ENCODE measurements at regions not wholly inside any gene's neighbourhood (a gene's known extent, or its start where the extent isn't known, plus 50 kb on each side); places are given as distances from the start of the nearest gene placed in this dataset.
"Not testable (repeated sequence)": the region's sequence is repeated elsewhere in the genome, so short reads cannot be mapped to it uniquely, and the experiment has no call there.

- no peaks in the 10 kb centered on the region for H3K9me3 Mint-ChIP-seq
- H3K36me3 Mint-ChIP-seq (ENCODE audit: low read depth) = no peaks in the 10 kb centered on the region
- H3K27me3 Mint-ChIP-seq = peaks cover 2% of the 10 kb centered on the region
- H3K4me3 Mint-ChIP-seq = no peak overlapping the region
- peaks cover 17% of the 10 kb centered on the region for H3K4me1 Mint-ChIP-seq (ENCODE audit: low read depth)
- H3K27ac Mint-ChIP-seq = peak overlapping the region; percentile 24
- intact Hi-C loops (cut with micrococcal nuclease) = no loop called here
Measured at GRCh38 chr17:70378076-70378475, 208.7 kb downstream of the KCNJ2 start.

GRCh38 chr17:70379945-70380344 lies 210.6 kb downstream of the KCNJ2 start:
- intact Hi-C loops (cut with micrococcal nuclease) = no loop called here
- H3K4me1 Mint-ChIP-seq (ENCODE audit: low read depth) = peaks cover 17% of the 10 kb centered on the region
- H3K27me3 Mint-ChIP-seq = peaks cover 2% of the 10 kb centered on the region
- no peaks in the 10 kb centered on the region for H3K9me3 Mint-ChIP-seq
- no peaks in the 10 kb centered on the region for H3K36me3 Mint-ChIP-seq (ENCODE audit: low read depth)
- H3K4me3 Mint-ChIP-seq = no peak overlapping the region
- no peak overlapping the region for H3K27ac Mint-ChIP-seq

GRCh38 chr17:70381916-70382315 lies 212.6 kb downstream of the KCNJ2 start:
- H3K4me1 Mint-ChIP-seq (ENCODE audit: low read depth); H3K4me3 Mint-ChIP-seq; H3K36me3 Mint-ChIP-seq (ENCODE audit: low read depth); H3K27ac Mint-ChIP-seq; H3K9me3 Mint-ChIP-seq; intact Hi-C loops (cut with micrococcal nuclease); H3K27me3 Mint-ChIP-seq: not testable (repeated sequence)

GRCh38 chr17:70388326-70388725 lies 219.0 kb downstream of the KCNJ2 start:
- intact Hi-C loops (cut with micrococcal nuclease) = no loop called here
- Mint-ChIP-seq H3K9me3 (no peaks in the 10 kb centered on the region), H3K27ac (no peak overlapping the region), H3K36me3 (ENCODE audit: low read depth) (no peaks in the 10 kb centered on the region), H3K4me1 (ENCODE audit: low read depth) (no peaks in the 10 kb centered on the region), H3K4me3 (no peak overlapping the region), H3K27me3 (no peaks in the 10 kb centered on the region)

DNA sequence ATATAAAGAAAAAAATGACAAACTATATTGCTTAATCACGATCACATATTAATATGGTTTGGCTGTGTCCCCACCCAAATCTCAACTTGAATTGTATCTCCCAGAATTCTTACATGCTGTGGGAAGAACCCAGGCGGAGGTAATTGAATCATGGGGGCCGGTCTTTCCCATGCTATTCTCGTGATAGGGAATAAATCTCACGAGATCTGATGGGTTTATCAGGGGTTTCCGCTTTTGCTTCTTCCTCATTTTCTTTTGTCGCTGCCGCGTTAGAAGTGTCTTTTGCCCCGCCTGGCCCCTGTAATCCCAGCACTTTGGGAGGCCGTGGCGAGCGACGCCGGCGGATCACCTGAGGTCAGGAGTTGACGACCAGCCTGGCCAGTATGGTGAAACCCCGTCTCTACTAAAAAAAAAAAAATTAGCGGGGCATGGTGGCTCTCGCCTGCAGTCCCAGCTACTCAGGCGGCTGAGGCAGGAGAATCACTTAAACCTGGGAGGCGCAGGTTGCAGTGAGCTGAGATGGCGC lies 220.0 kb downstream of the KCNJ2 start:
- H3K4me3 Mint-ChIP-seq; H3K4me1 Mint-ChIP-seq (ENCODE audit: low read depth); H3K9me3 Mint-ChIP-seq; H3K36me3 Mint-ChIP-seq (ENCODE audit: low read depth); intact Hi-C loops (cut with micrococcal nuclease); H3K27me3 Mint-ChIP-seq; H3K27ac Mint-ChIP-seq: not testable (repeated sequence)

- no peaks in the 10 kb centered on the region for H3K4me1 Mint-ChIP-seq (ENCODE audit: low read depth)
- no peak overlapping the region for H3K4me3 Mint-ChIP-seq
- no peaks in the 10 kb centered on the region for H3K27me3 Mint-ChIP-seq
- H3K9me3 Mint-ChIP-seq = no peaks in the 10 kb centered on the region
- H3K27ac Mint-ChIP-seq = no peak overlapping the region
- no peaks in the 10 kb centered on the region for H3K36me3 Mint-ChIP-seq (ENCODE audit: low read depth)
- intact Hi-C loops (cut with micrococcal nuclease) = no loop called here
Measured at GRCh38 chr17:70390049-70390448, 220.7 kb downstream of the KCNJ2 start.

DNA sequence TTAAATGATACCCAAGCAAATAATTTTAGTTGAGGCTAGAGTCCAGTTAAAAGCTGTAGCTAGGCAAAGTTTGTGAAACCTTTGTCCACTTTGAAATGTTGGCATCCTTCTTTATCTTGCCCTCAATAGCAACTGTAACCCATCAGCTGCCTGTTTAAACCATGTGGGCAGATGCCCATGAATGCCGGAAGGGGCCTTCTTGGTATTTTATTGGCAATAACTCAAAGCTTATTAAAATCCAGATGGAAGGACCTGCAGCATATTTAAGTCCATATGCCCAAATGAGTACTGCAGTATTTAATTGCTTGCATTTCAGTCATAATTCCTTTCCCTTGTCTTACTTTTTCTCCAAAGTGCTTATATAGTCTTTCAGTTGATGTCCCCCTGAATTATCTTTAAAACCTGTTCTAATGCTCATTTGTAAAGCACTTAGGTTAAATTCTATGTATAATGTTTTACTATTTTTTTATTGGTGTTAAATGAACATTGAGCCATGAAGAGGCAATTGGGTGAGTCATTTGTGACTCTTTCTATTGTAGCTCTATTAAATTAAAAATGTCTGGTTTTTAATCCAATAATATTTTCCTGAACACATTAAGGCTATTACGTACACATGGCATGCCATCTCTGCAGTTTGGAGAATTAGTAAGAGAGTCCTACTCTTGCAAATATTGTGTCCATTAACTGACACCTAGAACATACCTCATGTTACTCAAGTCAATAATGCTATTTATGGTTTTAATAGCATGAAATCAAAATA lies 225.3 kb downstream of the KCNJ2 start:
- H3K27ac Mint-ChIP-seq = no peak overlapping the region
- H3K4me1 Mint-ChIP-seq (ENCODE audit: low read depth) = no peaks in the 10 kb centered on the region
- H3K9me3 Mint-ChIP-seq = peaks cover 8% of the 10 kb centered on the region
- H3K4me3 Mint-ChIP-seq = no peak overlapping the region
- H3K27me3 Mint-ChIP-seq = no peaks in the 10 kb centered on the region
- intact Hi-C loops (cut with micrococcal nuclease) = no loop called here
- no peaks in the 10 kb centered on the region for H3K36me3 Mint-ChIP-seq (ENCODE audit: low read depth)

DNA sequence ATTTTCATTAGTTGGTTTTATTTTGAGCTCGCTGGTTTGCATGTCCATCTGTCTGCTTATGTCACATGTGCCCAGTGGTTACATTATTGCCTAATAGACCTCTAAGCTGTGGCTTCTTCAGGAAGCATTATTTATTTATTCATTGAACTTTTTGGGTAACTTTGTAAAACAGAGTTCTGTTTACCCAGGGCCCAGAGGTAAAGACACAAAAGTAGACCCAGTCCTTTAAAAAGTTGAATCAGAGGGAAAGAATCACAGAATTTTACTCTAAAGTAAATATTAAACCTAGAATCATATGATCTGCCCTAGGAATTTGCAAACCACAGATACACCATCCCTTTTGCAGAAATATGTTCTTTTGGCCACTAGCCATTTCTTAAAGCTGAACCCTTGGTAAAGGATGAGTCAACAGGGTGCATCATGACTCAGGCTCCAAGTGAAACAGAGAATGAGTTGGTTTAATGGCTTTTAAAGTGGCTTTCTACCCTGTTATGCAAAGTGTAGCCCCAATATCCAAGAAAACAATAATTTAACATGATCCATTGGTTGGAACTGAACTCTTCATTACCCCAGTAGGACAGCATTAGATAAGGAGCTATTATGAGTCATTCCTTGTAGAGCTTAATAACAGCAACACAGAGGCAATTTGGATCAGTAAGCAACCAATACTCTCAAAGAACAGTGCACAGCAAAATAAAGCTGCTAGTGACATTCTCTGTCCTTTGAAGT lies 236.3 kb downstream of the KCNJ2 start:
- Mint-ChIP-seq H3K27me3 (no peaks in the 10 kb centered on the region), H3K4me3 (no peak overlapping the region), H3K9me3 (no peaks in the 10 kb centered on the region), H3K36me3 (ENCODE audit: low read depth) (no peaks in the 10 kb centered on the region), H3K4me1 (ENCODE audit: low read depth) (peaks cover 33% of the 10 kb centered on the region), H3K27ac (no peak overlapping the region)
- intact Hi-C loops (cut with micrococcal nuclease) = no loop called here

DNA sequence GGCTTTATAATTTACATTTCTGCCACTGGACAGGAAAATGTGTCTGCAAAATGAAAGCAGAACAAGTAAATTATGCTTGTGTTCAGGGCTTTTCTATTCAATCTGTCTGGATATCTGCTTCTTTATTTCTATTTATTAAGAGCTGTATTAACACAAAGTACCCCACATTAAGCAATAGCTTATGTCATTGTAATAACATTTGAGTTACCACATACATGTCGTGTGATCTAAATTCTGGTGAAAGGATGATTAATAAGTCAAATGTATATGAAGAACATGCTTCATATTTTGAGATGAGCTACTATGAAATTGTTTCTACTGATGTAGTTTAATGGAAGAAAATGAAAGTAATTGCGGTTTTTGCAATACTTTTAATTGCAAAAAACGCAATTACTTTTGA lies 238.2 kb downstream of the KCNJ2 start:
- no peaks in the 10 kb centered on the region for H3K36me3 Mint-ChIP-seq (ENCODE audit: low read depth)
- H3K27ac Mint-ChIP-seq = no peak overlapping the region
- peaks cover 33% of the 10 kb centered on the region for H3K4me1 Mint-ChIP-seq (ENCODE audit: low read depth)
- no peak overlapping the region for H3K4me3 Mint-ChIP-seq
- intact Hi-C loops (cut with micrococcal nuclease) = no loop called here
- no peaks in the 10 kb centered on the region for H3K27me3 Mint-ChIP-seq
- H3K9me3 Mint-ChIP-seq = no peaks in the 10 kb centered on the region

DNA sequence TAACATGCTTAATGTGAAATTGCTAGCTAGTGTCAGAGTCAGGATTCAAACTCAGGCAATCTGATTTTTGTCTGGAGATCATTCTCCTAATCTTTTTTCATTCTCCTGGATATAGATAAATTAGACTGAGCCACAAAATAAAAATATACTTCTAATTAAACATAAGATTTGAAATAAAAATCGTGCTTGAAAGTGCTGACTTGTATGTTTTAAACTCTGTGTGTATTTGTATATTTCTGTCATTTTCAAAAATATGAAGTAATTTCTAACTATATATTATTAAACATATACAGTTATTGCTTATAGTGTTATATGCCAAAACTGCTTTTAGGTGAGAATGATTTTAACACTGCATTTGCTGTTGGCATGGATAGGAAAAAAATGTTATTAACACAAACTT lies 239.4 kb downstream of the KCNJ2 start:
- no peaks in the 10 kb centered on the region for H3K36me3 Mint-ChIP-seq (ENCODE audit: low read depth)
- peaks cover 33% of the 10 kb centered on the region for H3K4me1 Mint-ChIP-seq (ENCODE audit: low read depth)
- H3K27me3 Mint-ChIP-seq = no peaks in the 10 kb centered on the region
- no peak overlapping the region for H3K27ac Mint-ChIP-seq
- intact Hi-C loops (cut with micrococcal nuclease) = no loop called here
- no peaks in the 10 kb centered on the region for H3K9me3 Mint-ChIP-seq
- H3K4me3 Mint-ChIP-seq = no peak overlapping the region

DNA sequence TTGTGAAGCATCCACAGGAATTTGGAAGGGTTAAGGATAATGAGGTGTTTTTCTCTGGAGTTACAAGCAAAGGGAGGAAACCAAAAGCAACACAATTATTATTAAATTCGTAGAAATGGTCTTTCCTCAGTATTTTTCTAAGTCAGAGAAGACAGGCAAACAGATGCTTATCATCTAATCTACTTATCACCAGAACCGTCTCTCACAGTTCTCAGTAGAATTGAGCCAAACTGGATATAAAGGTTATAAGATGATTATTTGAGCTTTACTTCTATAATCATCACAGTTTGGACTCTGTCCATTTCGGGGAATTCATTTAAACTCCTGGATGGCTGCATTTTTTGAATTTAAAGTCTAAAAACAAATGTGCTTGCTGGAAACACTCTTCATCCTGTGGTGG lies 245.0 kb downstream of the KCNJ2 start:
- no peaks in the 10 kb centered on the region for H3K36me3 Mint-ChIP-seq (ENCODE audit: low read depth)

DNA sequence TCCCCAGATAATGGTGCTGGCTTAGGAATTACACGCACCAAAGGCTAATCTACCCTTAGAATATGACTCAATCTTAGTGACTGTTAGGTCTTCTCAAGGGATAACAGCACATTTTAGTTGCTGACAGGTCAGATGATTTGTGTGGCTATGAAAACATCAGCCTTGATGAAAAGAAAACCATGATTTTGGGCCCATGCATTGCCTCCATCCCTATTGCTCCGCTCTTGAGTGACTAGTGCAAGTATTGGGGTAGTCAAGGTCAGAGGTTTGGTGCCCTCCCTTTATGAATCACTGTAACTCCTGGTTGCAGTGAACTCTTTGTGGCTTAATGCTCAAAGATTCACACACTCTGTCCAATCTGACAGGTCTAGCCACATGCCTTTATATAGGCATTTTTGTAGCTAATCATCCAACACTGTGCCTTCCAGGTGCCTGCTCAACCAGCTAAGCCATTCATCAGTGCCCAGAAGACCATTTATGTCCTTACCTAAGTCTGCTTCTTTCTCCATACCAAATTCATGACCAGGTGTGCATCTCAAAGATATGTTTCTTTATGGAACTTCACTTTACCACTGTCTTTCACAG lies 251.6 kb downstream of the KCNJ2 start:
- Mint-ChIP-seq H3K36me3 (ENCODE audit: low read depth) (no peaks in the 10 kb centered on the region), H3K27me3 (peaks cover 2% of the 10 kb centered on the region), H3K4me1 (ENCODE audit: low read depth) (peaks cover 8% of the 10 kb centered on the region), H3K4me3 (no peak overlapping the region), H3K27ac (no peak overlapping the region), H3K9me3 (no peaks in the 10 kb centered on the region)
- intact Hi-C loops (cut with micrococcal nuclease) = no loop called here

More for the DNA sequence above, 245.0 kb downstream of the KCNJ2 start:
- Mint-ChIP-seq H3K9me3 (no peaks in the 10 kb centered on the region), H3K4me3 (no peak overlapping the region), H3K27me3 (no peaks in the 10 kb centered on the region), H3K27ac (no peak overlapping the region), H3K4me1 (ENCODE audit: low read depth) (no peaks in the 10 kb centered on the region)
- intact Hi-C loops (cut with micrococcal nuclease) = no loop called here

GRCh38 chr17:70422862-70423261 lies 253.5 kb downstream of the KCNJ2 start:
- no peaks in the 10 kb centered on the region for H3K36me3 Mint-ChIP-seq (ENCODE audit: low read depth)
- H3K4me3 Mint-ChIP-seq = no peak overlapping the region
- intact Hi-C loops (cut with micrococcal nuclease) = no loop called here
- H3K4me1 Mint-ChIP-seq (ENCODE audit: low read depth) = peaks cover 8% of the 10 kb centered on the region
- H3K27me3 Mint-ChIP-seq = peaks cover 11% of the 10 kb centered on the region
- no peaks in the 10 kb centered on the region for H3K9me3 Mint-ChIP-seq
- H3K27ac Mint-ChIP-seq = no peak overlapping the region

GRCh38 chr17:70423562-70423961 lies 254.2 kb downstream of the KCNJ2 start:
- Mint-ChIP-seq H3K36me3 (ENCODE audit: low read depth) (no peaks in the 10 kb centered on the region), H3K4me1 (ENCODE audit: low read depth) (peaks cover 8% of the 10 kb centered on the region), H3K27ac (no peak overlapping the region), H3K9me3 (no peaks in the 10 kb centered on the region), H3K27me3 (peaks cover 13% of the 10 kb centered on the region), H3K4me3 (no peak overlapping the region)
- intact Hi-C loops (cut with micrococcal nuclease) = no loop called here

Data from dendritic cell treated with granulocyte-macrophage colony-stimulating factor and Interleukin-4, amounts not matched to agents 40 ng/mL and 50 ng/mL, for 4 days (primary cell).